ENCODE measurements at regions not wholly inside any gene's neighbourhood (a gene's known extent, or its start where the extent isn't known, plus 50 kb on each side); places are given as distances from the start of the nearest gene placed in this dataset.

GRCh38 chr4:138014590-138015288, 227.4 kb downstream of the SLC7A11 start:
- DNase-seq, result no peak

GRCh38 chr4:138013625-138014024, 228.5 kb downstream of the SLC7A11 start:
- DNase-seq, result no peak

GRCh38 chr4:138010639-138011038, 231.5 kb downstream of the SLC7A11 start:
- no peak for DNase-seq

- DNase-seq, result no peak
These were observed 234.6 kb downstream of the SLC7A11 start for GRCh38 chr4:138007572-138007971.

GRCh38 chr4:138005486-138005885, 236.7 kb downstream of the SLC7A11 start:
- DNase-seq, result no peak

- DNase-seq, result no peak
These were observed 238.9 kb downstream of the SLC7A11 start for GRCh38 chr4:138003248-138003647.

GRCh38 chr4:137998666-137999429, 243.3 kb downstream of the SLC7A11 start:
- no peak for DNase-seq

GRCh38 chr4:137997496-137997895, 244.7 kb downstream of the SLC7A11 start:
- no peak for DNase-seq

GRCh38 chr4:137994853-137995252, 247.3 kb downstream of the SLC7A11 start:
- DNase-seq, result no peak

GRCh38 chr4:137993232-137993631, 248.9 kb downstream of the SLC7A11 start:
- no peak for DNase-seq

- no peak for DNase-seq
These were observed 260.9 kb downstream of the SLC7A11 start for GRCh38 chr4:137981277-137981676.

GRCh38 chr4:137980641-137981040, 261.5 kb downstream of the SLC7A11 start:
- no peak for DNase-seq

- DNase-seq, result no peak
These were observed 262.2 kb downstream of the SLC7A11 start for GRCh38 chr4:137979938-137980337.

GRCh38 chr4:137968956-137969678, 273.0 kb downstream of the SLC7A11 start:
- no peak for DNase-seq

- no peak for DNase-seq
These were observed 274.5 kb downstream of the SLC7A11 start for GRCh38 chr4:137967480-137968190.

GRCh38 chr4:137966504-137966903, 275.6 kb downstream of the SLC7A11 start:
- no peak for DNase-seq

- DNase-seq, result no peak
These were observed 281.1 kb downstream of the SLC7A11 start for GRCh38 chr4:137961051-137961438.

GRCh38 chr4:137960371-137961050, 281.6 kb downstream of the SLC7A11 start:
- no peak for DNase-seq

GRCh38 chr4:137957806-137958205, 284.3 kb downstream of the SLC7A11 start:
- DNase-seq, result no peak

GRCh38 chr4:137956256-137956655, 285.9 kb downstream of the SLC7A11 start:
- no peak for DNase-seq

- DNase-seq, result no peak
These were observed 286.6 kb downstream of the SLC7A11 start for GRCh38 chr4:137955595-137955994.

GRCh38 chr4:137952116-137952515, 290.0 kb downstream of the SLC7A11 start:
- no peak for DNase-seq

- DNase-seq, result no peak
These were observed 291.9 kb downstream of the SLC7A11 start for GRCh38 chr4:137950286-137950685.

Measured in stimulated activated CD4-positive, alpha-beta T cell treated with anti-CD3 and anti-CD28 coated beads, Interleukin-4, amount 100 ng/mL, for 24 hours (primary cell).